WERI-Rb-1 (cell line): ENCODE measurements at regions not wholly inside any gene's neighbourhood (a gene's known extent, or its start where the extent isn't known, plus 50 kb on each side); places are given as distances from the start of the nearest gene placed in this dataset.
A peak's percentile ranks its signal among the peaks of the same experiment; 100 is the strongest.

ENCODE experiments used
- DNase-seq: peaks from one replicate; pipeline ENCODE4 v3.0.0-alpha.2; 2020
- H3K27ac ChIP-seq: fragments of 250-450 bp; sonication (Bioruptor Pico); 2 replicates; pipeline ENCODE4 v1.5.1; 2020; ENCODE audit warnings: mild to moderate bottlenecking, moderate library complexity
- H3K27me3 ChIP-seq: fragments of 250-450 bp; sonication (Bioruptor Pico); 2 replicates; pipeline ENCODE4 v1.5.1; 2021; ENCODE audit warnings: mild to moderate bottlenecking, low read depth, moderate library complexity; ENCODE audit not compliant: insufficient read depth, severe bottlenecking
- H3K36me3 ChIP-seq: fragments of 250-450 bp; sonication (Bioruptor Pico); 2 replicates; pipeline ENCODE4 v1.5.1; 2020; ENCODE audit warnings: mild to moderate bottlenecking, moderate library complexity
- H3K4me3 ChIP-seq: 2 replicates; pipeline ENCODE4 v1.5.1; 2011; ENCODE audit warnings: low read depth, mild to moderate bottlenecking, control low read depth, low read length
- H3K9me3 ChIP-seq: fragments of 250-450 bp; sonication (Bioruptor Pico); 2 replicates; pipeline ENCODE4 v1.5.1; 2021; ENCODE audit warnings: mild to moderate bottlenecking, moderate library complexity; ENCODE audit not compliant: severe bottlenecking
- CTCF ChIP-seq: IDR thresholded peaks from 2 replicates; pipeline ENCODE4 v1.5.1; 2011; ENCODE audit warnings: low read depth, mild to moderate bottlenecking, control low read depth, inconsistent platforms, low read length

GRCh38 chr15:67968564-67968963, 85.6 kb upstream of the PIAS1 start:
- Histone ChIP-seq H3K27me3 (no peaks in the 10 kb centered on the region), H3K4me3 (peak overlapping the region; percentile 65), H3K9me3 (peaks cover 5% of the 10 kb centered on the region), H3K27ac (peak overlapping the region; percentile 82), H3K36me3 (no peaks in the 10 kb centered on the region)
- TF ChIP-seq CTCF = no peak
- peak; percentile 31 for DNase-seq

GRCh38 chr15:67968966-67969365, 85.1 kb upstream of the PIAS1 start:
- H3K4me3 ChIP-seq = peak overlapping the region; percentile 65
- TF ChIP-seq CTCF = no peak
- peaks cover 5% of the 10 kb centered on the region for H3K9me3 ChIP-seq
- H3K36me3 ChIP-seq = no peaks in the 10 kb centered on the region
- H3K27ac ChIP-seq = peak overlapping the region; percentile 82
- no peaks in the 10 kb centered on the region for H3K27me3 ChIP-seq
- peak; percentile 88 for DNase-seq

DNA sequence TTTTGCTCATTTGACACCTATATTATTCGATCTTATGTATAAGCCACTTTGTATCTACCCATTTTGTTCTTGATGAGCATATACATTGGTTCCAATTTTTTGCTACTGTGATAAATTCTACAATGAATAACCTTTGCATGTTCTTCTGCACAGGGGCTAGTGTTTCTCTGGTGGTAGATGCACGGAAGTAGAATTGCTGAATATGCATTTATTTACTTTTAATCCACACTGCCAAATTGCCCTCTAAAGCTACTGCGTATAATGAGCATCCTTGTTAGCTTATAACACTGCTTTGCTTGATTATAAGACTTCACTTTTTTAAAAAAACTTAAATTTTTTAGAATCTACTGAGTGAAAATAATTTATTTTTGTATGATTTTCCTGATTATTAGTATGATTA, 84.2 kb upstream of the PIAS1 start:
- DNase-seq = no peak
- Histone ChIP-seq H3K27ac (peak overlapping the region; percentile 28), H3K36me3 (no peaks in the 10 kb centered on the region), H3K9me3 (peaks cover 5% of the 10 kb centered on the region), H3K27me3 (no peaks in the 10 kb centered on the region), H3K4me3 (no peak overlapping the region)
- TF ChIP-seq CTCF = no peak

DNA sequence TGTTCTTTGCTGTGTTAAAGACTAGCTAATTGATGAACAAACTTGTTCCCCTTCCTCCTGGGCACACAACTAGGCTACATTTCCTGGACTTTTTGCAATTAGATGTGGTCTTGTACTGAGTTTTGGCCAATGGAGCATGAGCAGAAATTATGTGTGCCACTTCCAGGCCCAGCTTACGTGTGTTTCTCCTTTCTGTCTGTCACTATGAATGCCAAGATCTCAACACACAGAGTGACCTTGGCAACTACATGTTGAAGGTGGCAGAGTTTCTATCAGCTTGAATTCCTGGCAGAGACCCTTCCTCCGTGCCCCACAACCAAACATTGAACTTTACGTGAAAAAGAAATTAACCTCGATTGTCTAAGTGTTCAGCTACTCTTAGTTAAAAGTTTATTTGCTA, 81.7 kb upstream of the PIAS1 start:
- Histone ChIP-seq H3K4me3 (no peak overlapping the region), H3K27me3 (no peaks in the 10 kb centered on the region), H3K27ac (no peak overlapping the region), H3K36me3 (no peaks in the 10 kb centered on the region), H3K9me3 (peaks cover 10% of the 10 kb centered on the region)
- no peak for DNase-seq
- TF ChIP-seq CTCF = no peak

- no peak overlapping the region for H3K27ac ChIP-seq
- H3K27me3 ChIP-seq = no peaks in the 10 kb centered on the region
- H3K9me3 ChIP-seq = peaks cover 14% of the 10 kb centered on the region
- TF ChIP-seq CTCF = no peak
- no peaks in the 10 kb centered on the region for H3K36me3 ChIP-seq
- H3K4me3 ChIP-seq = no peak overlapping the region
- DNase-seq = no peak
Measured at GRCh38 chr15:67973846-67974245, 80.3 kb upstream of the PIAS1 start.

DNA sequence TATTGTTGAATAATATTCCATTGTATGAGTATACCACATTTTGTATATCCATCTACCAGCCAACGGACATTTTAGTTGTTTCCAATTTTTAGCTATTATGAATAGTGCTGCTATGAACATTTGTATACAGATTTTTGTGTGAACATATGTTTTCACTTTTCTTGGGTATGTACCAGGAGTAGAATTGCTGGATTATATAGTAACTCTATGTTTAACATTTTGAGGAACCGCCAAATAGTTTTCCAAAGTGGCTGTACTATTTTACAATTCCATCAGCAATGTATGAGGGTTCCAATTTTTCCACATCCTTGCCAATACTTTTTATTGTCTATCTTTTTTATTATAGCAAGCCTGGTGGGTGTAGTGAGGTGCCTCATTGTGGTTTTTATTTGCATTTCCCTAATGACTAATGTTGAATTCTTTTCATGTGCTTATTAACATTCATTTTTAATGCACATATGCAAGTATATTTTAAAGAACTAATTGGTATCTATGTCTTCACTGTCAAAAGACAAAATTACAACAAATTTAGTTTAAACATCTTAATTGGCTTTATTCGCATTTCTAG, 77.5 kb upstream of the PIAS1 start:
- Histone ChIP-seq H3K36me3 (no peaks in the 10 kb centered on the region), H3K4me3 (no peak overlapping the region), H3K27ac (no peak overlapping the region), H3K9me3 (peaks cover 13% of the 10 kb centered on the region), H3K27me3 (no peaks in the 10 kb centered on the region)
- no peak for TF ChIP-seq CTCF
- DNase-seq = no peak
